ENCODE measurements at regions not wholly inside any gene's neighbourhood (a gene's known extent, or its start where the extent isn't known, plus 50 kb on each side); places are given as distances from the start of the nearest gene placed in this dataset.
A peak's percentile ranks its signal among the peaks of the same experiment; 100 is the strongest.
"Not testable (repeated sequence)": the region's sequence is repeated elsewhere in the genome, so short reads cannot be mapped to it uniquely, and the experiment has no call there.

- peak; percentile 64 for DNase-seq
Observed at GRCh38 chr1:221478050-221478949, 263.6 kb downstream of the DUSP10 start.

- no peak for DNase-seq
Observed at GRCh38 chr1:221487781-221488524, 253.9 kb downstream of the DUSP10 start.

GRCh38 chr1:221488550-221488949, 253.3 kb downstream of the DUSP10 start:
- no peak for DNase-seq

- DNase-seq, result no peak
Observed at GRCh38 chr1:221494670-221495069, 247.2 kb downstream of the DUSP10 start.

GRCh38 chr1:221497046-221497445, 244.8 kb downstream of the DUSP10 start:
- no peak for DNase-seq

- DNase-seq, result no peak
Observed at GRCh38 chr1:221503268-221503667, 238.6 kb downstream of the DUSP10 start.

GRCh38 chr1:221509575-221510355, 232.1 kb downstream of the DUSP10 start:
- no peak for DNase-seq

- DNase-seq, result no peak
Observed at GRCh38 chr1:221510793-221511503, 230.9 kb downstream of the DUSP10 start.

- DNase-seq, result peak; percentile 7
Observed at GRCh38 chr1:221511797-221512196, 230.1 kb downstream of the DUSP10 start.

GRCh38 chr1:221514806-221515205, 227.1 kb downstream of the DUSP10 start:
- no peak for DNase-seq

- no peak for DNase-seq
Observed at GRCh38 chr1:221515496-221515895, 226.4 kb downstream of the DUSP10 start.

GRCh38 chr1:221517961-221518360, 223.9 kb downstream of the DUSP10 start:
- peak; percentile 21 for DNase-seq

GRCh38 chr1:221520250-221520649, 221.6 kb downstream of the DUSP10 start:
- no peak for DNase-seq

GRCh38 chr1:221521686-221522085, 220.2 kb downstream of the DUSP10 start:
- no peak for DNase-seq

GRCh38 chr1:221522529-221522940, 219.4 kb downstream of the DUSP10 start:
- DNase-seq, result no peak

GRCh38 chr1:221525749-221526148, 216.1 kb downstream of the DUSP10 start:
- DNase-seq, result no peak

- DNase-seq, result no peak
Observed at GRCh38 chr1:221527302-221527701, 214.6 kb downstream of the DUSP10 start.

- DNase-seq, result no peak
Observed at GRCh38 chr1:221527886-221528624, 213.8 kb downstream of the DUSP10 start.

- not testable (repeated sequence) for DNase-seq
Observed at GRCh38 chr1:221530159-221530558, 211.7 kb downstream of the DUSP10 start.

- no peak for DNase-seq
Observed at GRCh38 chr1:221530791-221531190, 211.1 kb downstream of the DUSP10 start.

GRCh38 chr1:221532071-221532773, 209.7 kb downstream of the DUSP10 start:
- no peak for DNase-seq

Measured in hematopoietic multipotent progenitor cell treated with erythropoietin and hydrocortisone succinate and interleukin-3 and kit ligand, for 6 days (in vitro differentiated cells).